ENCODE measurements at regions not wholly inside any gene's neighbourhood (a gene's known extent, or its start where the extent isn't known, plus 50 kb on each side); places are given as distances from the start of the nearest gene placed in this dataset.

DNA sequence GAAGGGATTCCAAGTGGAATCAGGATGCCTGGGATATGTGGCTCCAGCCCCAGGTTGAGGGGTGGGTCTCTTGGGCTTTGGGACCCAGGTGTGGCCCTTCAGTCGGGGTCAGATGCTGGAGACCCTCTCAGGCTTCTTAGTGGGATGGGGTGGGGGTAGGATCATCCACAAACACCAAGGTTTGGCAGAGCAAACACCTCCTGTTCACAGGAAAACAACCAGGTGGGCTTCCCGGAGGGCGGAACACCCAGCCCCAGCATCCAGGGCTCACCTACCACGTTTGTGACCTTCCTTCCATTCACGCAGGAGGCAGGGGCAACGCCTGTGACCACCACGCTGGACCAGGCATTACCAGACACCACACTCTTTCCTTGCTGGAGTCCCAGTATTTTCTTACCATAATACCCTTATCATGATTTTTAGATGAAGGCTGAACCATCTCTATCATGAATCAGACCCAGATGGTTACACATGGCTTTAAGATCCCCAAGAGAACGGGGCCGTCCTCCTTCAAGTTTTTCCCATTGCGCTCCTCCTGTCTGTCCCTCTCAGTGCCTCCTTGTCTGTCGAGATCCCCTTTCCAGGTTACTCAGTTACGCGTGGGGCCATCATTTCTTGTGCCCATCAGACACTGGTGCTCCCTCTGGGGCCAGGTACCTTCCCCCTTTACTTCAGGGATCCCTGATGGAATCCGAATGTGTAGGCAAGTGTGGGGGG is 428.2 kb downstream of the NPHP4 start:
- no peaks in the 10 kb centered on the region for H3K4me1 ChIP-seq (ENCODE audit: low read length)
- no peaks in the 10 kb centered on the region for H4K20me1 ChIP-seq (ENCODE audit: insufficient read depth, low read depth, low read length)
- DNase-seq: no peak
- no peaks in the 10 kb centered on the region for H3K9me2 ChIP-seq (replicated peaks; ENCODE audit: insufficient read depth, low read length)
- H3K36me3 ChIP-seq (ENCODE audit: insufficient read depth, low read length): no peaks in the 10 kb centered on the region
- H3K27me3 ChIP-seq (ENCODE audit: low read length): no peaks in the 10 kb centered on the region
- no peak overlapping the region for H3K4me3 ChIP-seq (ENCODE audit: low read length)
- H3K27ac ChIP-seq (ENCODE audit: low read length): no peak overlapping the region
- H3K9ac ChIP-seq (ENCODE audit: low read length): no peak overlapping the region
- no peaks in the 10 kb centered on the region for H3K9me3 ChIP-seq (ENCODE audit: low read length)
- no peaks in the 10 kb centered on the region for H3K79me2 ChIP-seq (ENCODE audit: low read length)
- H3K4me2 ChIP-seq (ENCODE audit: low read depth, low read length, poor library complexity, severe bottlenecking): no peak overlapping the region
- H2AFZ ChIP-seq (ENCODE audit: low read length): no peak overlapping the region

DNA sequence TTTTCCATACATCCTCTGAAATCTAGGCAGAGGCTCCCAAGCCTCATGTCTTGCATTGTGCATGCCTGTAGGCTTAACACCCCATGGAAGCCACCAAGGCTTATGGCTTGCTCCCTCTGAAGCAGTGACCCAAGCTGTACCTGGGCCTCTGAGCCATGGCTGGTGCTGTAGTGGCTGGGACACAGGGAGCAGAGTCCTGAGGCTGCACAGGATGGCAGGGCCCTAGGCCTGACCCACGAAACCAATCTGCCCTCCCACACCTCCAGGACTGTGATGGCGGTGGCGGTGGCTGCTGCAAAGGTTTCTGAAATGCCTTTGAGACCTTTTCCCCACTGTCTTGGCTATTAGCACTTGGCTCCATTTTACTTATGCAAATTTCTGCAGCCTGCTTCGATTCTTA is 429.5 kb downstream of the NPHP4 start:
- H3K9me3 ChIP-seq (ENCODE audit: low read length): no peaks in the 10 kb centered on the region; the same call in 1 of the 2 replicates
- H3K9me2 ChIP-seq (replicated peaks; ENCODE audit: insufficient read depth, low read length): no peaks in the 10 kb centered on the region
- H3K27me3 ChIP-seq (ENCODE audit: low read length): no peaks in the 10 kb centered on the region
- H2AFZ ChIP-seq (ENCODE audit: low read length): no peak overlapping the region
- no peaks in the 10 kb centered on the region for H3K4me1 ChIP-seq (ENCODE audit: low read length)
- no peaks in the 10 kb centered on the region for H4K20me1 ChIP-seq (ENCODE audit: insufficient read depth, low read depth, low read length)
- H3K27ac ChIP-seq (ENCODE audit: low read length): no peak overlapping the region
- no peak overlapping the region for H3K4me3 ChIP-seq (ENCODE audit: low read length)
- H3K36me3 ChIP-seq (ENCODE audit: insufficient read depth, low read length): no peaks in the 10 kb centered on the region
- H3K9ac ChIP-seq (ENCODE audit: low read length): no peak overlapping the region
- H3K4me2 ChIP-seq (ENCODE audit: low read depth, low read length, poor library complexity, severe bottlenecking): no peak overlapping the region
- no peak for DNase-seq
- no peaks in the 10 kb centered on the region for H3K79me2 ChIP-seq (ENCODE audit: low read length)

GRCh38 chr1:5562331-5562730 is 429.9 kb downstream of the NPHP4 start:
- no peaks in the 10 kb centered on the region for H3K36me3 ChIP-seq (ENCODE audit: insufficient read depth, low read length)
- H3K79me2 ChIP-seq (ENCODE audit: low read length): no peaks in the 10 kb centered on the region
- no peak overlapping the region for H3K27ac ChIP-seq (ENCODE audit: low read length)
- H3K4me2 ChIP-seq (ENCODE audit: low read depth, low read length, poor library complexity, severe bottlenecking): no peak overlapping the region
- no peaks in the 10 kb centered on the region; the same call in 1 of the 2 replicates for H3K9me3 ChIP-seq (ENCODE audit: low read length)
- no peak overlapping the region for H3K9ac ChIP-seq (ENCODE audit: low read length)
- no peaks in the 10 kb centered on the region for H3K27me3 ChIP-seq (ENCODE audit: low read length)
- H3K4me3 ChIP-seq (ENCODE audit: low read length): no peak overlapping the region
- H3K4me1 ChIP-seq (ENCODE audit: low read length): no peaks in the 10 kb centered on the region
- no peaks in the 10 kb centered on the region for H4K20me1 ChIP-seq (ENCODE audit: insufficient read depth, low read depth, low read length)
- H2AFZ ChIP-seq (ENCODE audit: low read length): no peak overlapping the region
- no peak for DNase-seq
- H3K9me2 ChIP-seq (replicated peaks; ENCODE audit: insufficient read depth, low read length): no peaks in the 10 kb centered on the region

DNA sequence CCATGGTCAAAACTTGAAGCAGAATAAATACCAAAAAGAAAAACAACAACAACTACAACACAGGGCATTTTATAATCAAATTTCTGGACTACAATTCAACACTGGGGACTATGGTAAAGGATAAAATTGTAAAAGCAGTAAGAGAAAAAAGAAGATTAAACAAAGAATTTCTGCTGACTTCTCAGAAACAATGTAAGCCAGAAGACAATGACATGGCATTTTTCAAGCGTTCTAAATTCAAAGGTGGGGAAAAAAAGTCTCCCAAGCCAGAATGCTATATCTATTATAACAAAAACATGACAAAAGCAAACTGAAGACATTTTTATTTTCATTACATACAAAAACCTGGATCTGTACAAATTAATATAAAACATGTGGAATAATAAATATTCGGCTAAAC is 433.1 kb downstream of the NPHP4 start:
- Histone ChIP-seq H3K79me2 (ENCODE audit: low read length) (no peaks in the 10 kb centered on the region), H3K9ac (ENCODE audit: low read length) (no peak overlapping the region), H2AFZ (ENCODE audit: low read length) (no peak overlapping the region), H3K4me1 (ENCODE audit: low read length) (no peaks in the 10 kb centered on the region), H3K27me3 (ENCODE audit: low read length) (no peaks in the 10 kb centered on the region), H3K9me2 (replicated peaks; ENCODE audit: insufficient read depth, low read length) (no peaks in the 10 kb centered on the region), H3K9me3 (ENCODE audit: low read length) (no peaks in the 10 kb centered on the region; the same call in 1 of the 2 replicates), H3K27ac (ENCODE audit: low read length) (no peak overlapping the region), H3K36me3 (ENCODE audit: insufficient read depth, low read length) (no peaks in the 10 kb centered on the region), H3K4me2 (ENCODE audit: low read depth, low read length, poor library complexity, severe bottlenecking) (no peak overlapping the region), H3K4me3 (ENCODE audit: low read length) (no peak overlapping the region), H4K20me1 (ENCODE audit: insufficient read depth, low read depth, low read length) (no peaks in the 10 kb centered on the region)
- DNase-seq: no peak

DNA sequence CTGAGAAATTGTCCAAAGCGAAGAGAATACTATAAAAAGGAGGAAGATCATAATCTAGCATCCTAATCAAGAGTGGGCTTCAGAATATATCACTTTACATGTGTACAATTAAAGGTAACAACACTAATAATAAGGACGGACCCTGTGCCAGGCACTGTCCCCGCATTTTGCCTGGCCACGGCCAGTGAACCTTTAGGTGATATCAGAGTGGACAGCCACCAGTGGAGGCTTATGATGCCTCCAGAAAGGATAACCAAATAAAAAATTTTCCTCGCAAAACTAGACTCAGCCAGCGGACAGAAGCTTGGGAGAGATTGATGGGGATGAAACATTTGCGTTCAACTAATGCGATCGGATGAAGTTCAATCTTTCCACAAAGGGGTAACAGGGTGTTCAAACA is 436.4 kb downstream of the NPHP4 start:
- Histone ChIP-seq H3K9me2 (replicated peaks; ENCODE audit: insufficient read depth, low read length) (no peaks in the 10 kb centered on the region), H3K27ac (ENCODE audit: low read length) (no peak overlapping the region), H2AFZ (ENCODE audit: low read length) (no peak overlapping the region), H3K4me2 (ENCODE audit: low read depth, low read length, poor library complexity, severe bottlenecking) (no peak overlapping the region), H3K9ac (ENCODE audit: low read length) (no peak overlapping the region), H3K4me1 (ENCODE audit: low read length) (no peaks in the 10 kb centered on the region), H3K27me3 (ENCODE audit: low read length) (no peaks in the 10 kb centered on the region), H4K20me1 (ENCODE audit: insufficient read depth, low read depth, low read length) (no peaks in the 10 kb centered on the region), H3K9me3 (ENCODE audit: low read length) (no peaks in the 10 kb centered on the region; the same call in 1 of the 2 replicates), H3K79me2 (ENCODE audit: low read length) (no peaks in the 10 kb centered on the region), H3K36me3 (ENCODE audit: insufficient read depth, low read length) (no peaks in the 10 kb centered on the region), H3K4me3 (ENCODE audit: low read length) (no peak overlapping the region)
- DNase-seq: no peak

GRCh38 chr1:5554784-5555183 is 437.4 kb downstream of the NPHP4 start:
- Histone ChIP-seq H3K4me1 (ENCODE audit: low read length) (no peaks in the 10 kb centered on the region), H4K20me1 (ENCODE audit: insufficient read depth, low read depth, low read length) (no peaks in the 10 kb centered on the region), H3K4me2 (ENCODE audit: low read depth, low read length, poor library complexity, severe bottlenecking) (no peak overlapping the region), H3K27me3 (ENCODE audit: low read length) (no peaks in the 10 kb centered on the region), H3K79me2 (ENCODE audit: low read length) (no peaks in the 10 kb centered on the region), H3K9me3 (ENCODE audit: low read length) (no peaks in the 10 kb centered on the region; the same call in 1 of the 2 replicates), H3K9ac (ENCODE audit: low read length) (no peak overlapping the region), H2AFZ (ENCODE audit: low read length) (no peak overlapping the region), H3K9me2 (replicated peaks; ENCODE audit: insufficient read depth, low read length) (no peaks in the 10 kb centered on the region), H3K4me3 (ENCODE audit: low read length) (no peak overlapping the region), H3K27ac (ENCODE audit: low read length) (no peak overlapping the region), H3K36me3 (ENCODE audit: insufficient read depth, low read length) (no peaks in the 10 kb centered on the region)
- DNase-seq: no peak

- Histone ChIP-seq H3K27me3 (ENCODE audit: low read length) (no peaks in the 10 kb centered on the region), H3K36me3 (ENCODE audit: insufficient read depth, low read length) (no peaks in the 10 kb centered on the region), H3K4me1 (ENCODE audit: low read length) (no peaks in the 10 kb centered on the region), H3K9ac (ENCODE audit: low read length) (no peak overlapping the region), H4K20me1 (ENCODE audit: insufficient read depth, low read depth, low read length) (no peaks in the 10 kb centered on the region), H3K4me3 (ENCODE audit: low read length) (no peak overlapping the region), H3K4me2 (ENCODE audit: low read depth, low read length, poor library complexity, severe bottlenecking) (no peak overlapping the region), H2AFZ (ENCODE audit: low read length) (no peak overlapping the region), H3K9me3 (ENCODE audit: low read length) (no peaks in the 10 kb centered on the region; the same call in 1 of the 2 replicates), H3K27ac (ENCODE audit: low read length) (no peak overlapping the region), H3K79me2 (ENCODE audit: low read length) (no peaks in the 10 kb centered on the region), H3K9me2 (replicated peaks; ENCODE audit: insufficient read depth, low read length) (no peaks in the 10 kb centered on the region)
- no peak for DNase-seq
These were observed 438.1 kb downstream of the NPHP4 start for GRCh38 chr1:5554111-5554510.

DNA sequence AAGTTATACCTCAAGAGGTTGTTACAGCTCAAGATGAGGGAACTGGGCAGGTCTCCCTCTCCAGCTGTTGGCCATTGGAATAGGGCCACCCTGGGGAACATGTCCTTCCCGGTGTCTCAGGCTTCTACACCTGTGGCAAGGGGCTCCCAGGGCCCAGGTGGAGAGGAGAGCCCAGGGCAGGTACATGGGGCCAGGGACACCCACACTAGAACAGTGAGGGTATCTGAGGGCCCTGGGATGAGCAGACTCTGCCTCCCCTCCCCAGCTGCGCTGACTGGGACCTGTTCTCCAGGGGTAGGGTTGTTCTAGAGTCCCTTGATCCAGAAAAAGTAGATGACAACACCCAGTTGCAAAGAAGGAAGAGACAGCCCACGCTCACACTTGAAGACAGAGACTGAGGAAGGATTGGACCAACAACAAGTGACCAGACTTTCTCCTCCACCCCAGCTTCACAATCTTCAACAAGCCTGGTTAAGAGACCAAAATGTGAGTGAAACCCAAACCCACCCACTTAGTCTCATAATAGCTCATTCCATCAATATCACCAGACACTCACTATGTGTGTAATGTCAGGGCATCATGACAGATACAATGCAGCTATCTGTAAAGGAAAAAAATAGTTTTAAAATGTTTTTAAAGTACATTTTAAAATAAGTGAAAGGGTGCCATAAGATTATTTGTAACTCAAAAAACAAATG is 439.3 kb downstream of the NPHP4 start:
- DNase-seq: no peak
- Histone ChIP-seq H3K9me3 (ENCODE audit: low read length) (no peaks in the 10 kb centered on the region), H3K36me3 (ENCODE audit: insufficient read depth, low read length) (no peaks in the 10 kb centered on the region), H3K27me3 (ENCODE audit: low read length) (no peaks in the 10 kb centered on the region), H3K4me2 (ENCODE audit: low read depth, low read length, poor library complexity, severe bottlenecking) (no peak overlapping the region), H2AFZ (ENCODE audit: low read length) (no peak overlapping the region), H3K79me2 (ENCODE audit: low read length) (no peaks in the 10 kb centered on the region), H3K4me1 (ENCODE audit: low read length) (no peaks in the 10 kb centered on the region), H3K9ac (ENCODE audit: low read length) (no peak overlapping the region), H4K20me1 (ENCODE audit: insufficient read depth, low read depth, low read length) (no peaks in the 10 kb centered on the region), H3K9me2 (replicated peaks; ENCODE audit: insufficient read depth, low read length) (no peaks in the 10 kb centered on the region), H3K27ac (ENCODE audit: low read length) (no peak overlapping the region), H3K4me3 (ENCODE audit: low read length) (no peak overlapping the region)

Measured in Karpas-422 (cell line).